ENCODE measurements at regions not wholly inside any gene's neighbourhood (a gene's known extent, or its start where the extent isn't known, plus 50 kb on each side); places are given as distances from the start of the nearest gene placed in this dataset.

DNA sequence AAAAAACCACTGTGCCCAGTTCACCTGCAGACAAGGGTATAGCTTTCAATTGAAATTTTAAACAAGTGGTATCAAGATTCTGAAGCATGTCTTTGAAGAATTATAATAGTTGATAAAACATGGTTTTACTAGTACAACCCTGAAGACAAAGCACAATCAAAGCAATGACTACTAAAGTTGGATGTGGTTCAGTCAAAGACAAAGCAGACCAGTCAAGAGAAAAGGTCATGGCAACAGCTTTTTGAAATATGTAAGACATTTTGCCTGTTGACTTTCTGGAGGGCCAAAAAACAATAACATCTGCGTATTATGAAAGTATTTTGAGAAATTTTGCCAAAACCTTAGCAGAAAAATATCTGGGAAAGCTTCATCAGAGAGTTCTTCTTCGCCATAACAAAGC lies 1393.6 kb downstream of the SI start:
- Histone ChIP-seq H3K4me3 (ENCODE audit: low read length) (no peak overlapping the region), H3K9me3 (ENCODE audit: control insufficient read depth in 2 of 3, low read length in 3 of 3) (no peaks in the 10 kb centered on the region), H3K27me3 (ENCODE audit: control insufficient read depth in 2 of 2, insufficient read depth in 2 of 2, low read length in 2 of 2) (no peaks in the 10 kb centered on the region), H3K36me3 (ENCODE audit: control insufficient read depth in 2 of 3, insufficient read depth in 3 of 3, low read length in 3 of 3) (no peaks in the 10 kb centered on the region), H3K27ac (ENCODE audit: low read depth, low read length) (no peak overlapping the region), H3K4me1 (ENCODE audit: control insufficient read depth in 2 of 2, insufficient read depth in 2 of 2, low read length in 2 of 2) (no peaks in the 10 kb centered on the region)
- no peaks in the 10 kb centered on the region for H3K4me1 Mint-ChIP-seq
- CTCF ChIA-PET = no interaction called here
- intact Hi-C loops (cut with micrococcal nuclease) = loop anchor here in 1 of 2 donors (1.0 kb wide), 1 partner anchor 24 kb away; no protein-coding TSS in a partner anchor
- ATAC-seq (no peak), DNase-seq (no peak)
- H3K27me3 Mint-ChIP-seq = no peaks in the 10 kb centered on the region
- H3K9me3 Mint-ChIP-seq = peaks cover 0 to 20% (median 4%) of the 10 kb centered on the region in 11 donors
- H3K36me3 Mint-ChIP-seq = no peaks in the 10 kb centered on the region
- POLR2A ChIA-PET = no interaction called here
- no peak overlapping the region for H3K4me3 Mint-ChIP-seq
- no peak overlapping the region for H3K27ac Mint-ChIP-seq

DNA sequence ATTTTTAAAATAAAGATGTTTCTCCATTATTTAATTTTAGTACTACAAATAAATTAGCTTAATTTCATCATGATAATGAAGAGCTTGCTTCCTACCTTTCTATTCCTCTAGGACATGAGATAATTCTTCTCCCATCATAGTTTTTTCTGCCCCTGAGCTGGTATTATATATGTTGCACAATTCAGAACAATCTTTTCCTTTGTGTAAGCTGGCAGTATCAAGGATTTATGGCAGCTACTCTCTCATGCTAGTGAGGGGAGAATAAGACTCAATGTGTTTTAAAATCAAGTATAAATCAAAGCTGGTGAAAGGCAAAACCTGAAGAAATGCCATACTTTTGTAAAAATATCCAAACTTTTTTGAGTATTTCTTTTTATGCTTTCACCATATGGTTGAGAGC lies 1405.3 kb downstream of the SI start:
- Histone ChIP-seq H3K9me3 (ENCODE audit: control insufficient read depth in 2 of 3, low read length in 3 of 3) (no peaks in the 10 kb centered on the region), H3K4me1 (ENCODE audit: control insufficient read depth in 2 of 2, insufficient read depth in 2 of 2, low read length in 2 of 2) (no peaks in the 10 kb centered on the region), H3K27ac (ENCODE audit: low read depth, low read length) (no peak overlapping the region), H3K27me3 (ENCODE audit: control insufficient read depth in 2 of 2, insufficient read depth in 2 of 2, low read length in 2 of 2) (no peaks in the 10 kb centered on the region), H3K4me3 (ENCODE audit: low read length) (no peak overlapping the region), H3K36me3 (ENCODE audit: control insufficient read depth in 2 of 3, insufficient read depth in 3 of 3, low read length in 3 of 3) (no peaks in the 10 kb centered on the region)
- Mint-ChIP-seq H3K4me1 (no peaks in the 10 kb centered on the region), H3K4me3 (no peak overlapping the region), H3K27ac (no peak overlapping the region), H3K27me3 (no peaks in the 10 kb centered on the region), H3K36me3 (no peaks in the 10 kb centered on the region), H3K9me3 (peaks cover 4 to 21% (median 7%) of the 10 kb centered on the region in 11 donors)
- ChIA-PET POLR2A (no interaction called here), CTCF (no interaction called here)
- intact Hi-C loops (cut with micrococcal nuclease) = no loop called here
- DNase-seq (no peak), ATAC-seq (no peak)

DNA sequence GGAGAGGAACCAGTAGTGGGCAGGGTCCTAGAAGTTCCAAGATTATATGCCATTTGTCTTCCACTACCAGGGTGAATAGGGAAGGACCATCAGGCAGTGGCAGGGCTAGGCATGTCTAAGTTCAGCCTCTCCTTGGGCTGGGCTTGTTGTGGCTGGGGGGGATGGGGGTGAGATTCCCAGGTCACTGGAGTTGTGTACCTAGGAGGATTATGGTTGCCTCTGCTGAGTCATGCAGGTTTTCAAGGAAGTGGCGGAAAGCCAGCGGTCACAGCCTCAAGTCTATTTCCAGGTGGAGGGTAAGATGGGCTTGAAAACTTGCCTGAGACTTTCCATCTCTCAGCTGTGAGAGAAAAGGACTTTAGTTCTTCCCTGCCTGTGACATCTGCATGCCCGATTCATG lies 1407.1 kb downstream of the SI start:
- Histone ChIP-seq H3K36me3 (ENCODE audit: control insufficient read depth in 2 of 3, insufficient read depth in 3 of 3, low read length in 3 of 3) (no peaks in the 10 kb centered on the region), H3K27me3 (ENCODE audit: control insufficient read depth in 2 of 2, insufficient read depth in 2 of 2, low read length in 2 of 2) (no peaks in the 10 kb centered on the region), H3K9me3 (ENCODE audit: control insufficient read depth in 2 of 3, low read length in 3 of 3) (no peaks in the 10 kb centered on the region), H3K4me1 (ENCODE audit: control insufficient read depth in 2 of 2, insufficient read depth in 2 of 2, low read length in 2 of 2) (no peaks in the 10 kb centered on the region), H3K27ac (ENCODE audit: low read depth, low read length) (no peak overlapping the region), H3K4me3 (ENCODE audit: low read length) (no peak overlapping the region)
- ATAC-seq = no peak
- Mint-ChIP-seq H3K27ac (no peak overlapping the region), H3K4me1 (no peaks in the 10 kb centered on the region), H3K36me3 (no peaks in the 10 kb centered on the region), H3K4me3 (no peak overlapping the region), H3K9me3 (peaks cover 3 to 16% (median 8%) of the 10 kb centered on the region in 11 donors), H3K27me3 (no peaks in the 10 kb centered on the region)
- ChIA-PET POLR2A (no interaction called here), CTCF (no interaction called here)
- intact Hi-C loops (cut with micrococcal nuclease) = no loop called here
- no peak for DNase-seq

DNA sequence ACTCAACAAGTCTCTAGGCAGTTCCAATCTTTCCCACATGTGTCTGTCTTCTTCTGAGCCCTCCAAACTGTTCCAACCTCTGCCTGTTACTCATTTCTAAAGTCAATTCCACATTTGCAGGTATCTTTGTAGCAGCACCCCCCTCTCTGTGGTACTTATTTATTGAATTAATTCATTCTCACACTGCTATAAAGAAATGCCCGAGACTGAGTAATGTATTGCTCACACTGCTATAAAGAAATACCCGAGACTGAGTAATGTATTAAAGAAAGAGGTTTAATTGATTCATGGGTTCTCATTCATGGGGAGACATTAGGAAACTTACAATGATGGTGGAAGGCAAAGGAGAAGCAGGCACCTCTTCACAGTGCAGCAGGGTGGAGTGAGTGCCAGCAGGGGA lies 1413.8 kb downstream of the SI start:
- Histone ChIP-seq H3K36me3 (ENCODE audit: control insufficient read depth in 2 of 3, insufficient read depth in 3 of 3, low read length in 3 of 3) (no peaks in the 10 kb centered on the region), H3K4me3 (ENCODE audit: low read length) (no peak overlapping the region), H3K4me1 (ENCODE audit: control insufficient read depth in 2 of 2, insufficient read depth in 2 of 2, low read length in 2 of 2) (no peaks in the 10 kb centered on the region), H3K27me3 (ENCODE audit: control insufficient read depth in 2 of 2, insufficient read depth in 2 of 2, low read length in 2 of 2) (no peaks in the 10 kb centered on the region), H3K9me3 (ENCODE audit: control insufficient read depth in 2 of 3, low read length in 3 of 3) (no peaks in the 10 kb centered on the region), H3K27ac (ENCODE audit: low read depth, low read length) (no peak overlapping the region)
- Mint-ChIP-seq H3K4me1 (no peaks in the 10 kb centered on the region), H3K27ac (no peak overlapping the region), H3K36me3 (no peaks in the 10 kb centered on the region), H3K27me3 (no peaks in the 10 kb centered on the region), H3K9me3 (peaks cover 1 to 26% (median 5%) of the 10 kb centered on the region in 11 donors), H3K4me3 (no peak overlapping the region)
- ATAC-seq = no peak
- ChIA-PET CTCF (no interaction called here), POLR2A (no interaction called here)
- DNase-seq = no peak
- intact Hi-C loops (cut with micrococcal nuclease) = no loop called here

DNA sequence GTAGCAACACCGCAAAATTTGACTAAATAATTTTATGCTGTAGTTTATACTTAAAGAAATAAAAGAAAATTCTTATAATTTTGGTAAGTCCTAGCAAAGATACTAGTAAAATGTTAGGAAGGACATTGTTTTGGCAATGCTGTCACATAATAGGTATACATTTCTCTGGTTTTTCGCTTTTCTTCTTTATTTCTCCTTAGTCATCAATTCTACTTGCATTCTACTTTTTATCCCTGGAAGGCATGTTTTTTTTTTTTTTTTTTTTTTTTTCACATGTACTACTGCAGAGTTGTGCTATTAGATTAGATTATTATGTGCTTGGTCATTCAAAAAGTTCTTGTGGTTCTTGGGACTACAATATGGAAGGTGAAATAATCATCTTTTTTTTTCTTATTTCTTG lies 1421.2 kb downstream of the SI start:
- Histone ChIP-seq H3K9me3 (ENCODE audit: control insufficient read depth in 2 of 3, low read length in 3 of 3) (no peaks in the 10 kb centered on the region), H3K27me3 (ENCODE audit: control insufficient read depth in 2 of 2, insufficient read depth in 2 of 2, low read length in 2 of 2) (no peaks in the 10 kb centered on the region), H3K27ac (ENCODE audit: low read depth, low read length) (no peak overlapping the region), H3K4me1 (ENCODE audit: control insufficient read depth in 2 of 2, insufficient read depth in 2 of 2, low read length in 2 of 2) (no peaks in the 10 kb centered on the region), H3K36me3 (ENCODE audit: control insufficient read depth in 2 of 3, insufficient read depth in 3 of 3, low read length in 3 of 3) (no peaks in the 10 kb centered on the region), H3K4me3 (ENCODE audit: low read length) (no peak overlapping the region)
- no peaks in the 10 kb centered on the region for H3K4me1 Mint-ChIP-seq
- intact Hi-C loops (cut with micrococcal nuclease) = no loop called here
- CTCF ChIA-PET = no interaction called here
- no peaks in the 10 kb centered on the region for H3K36me3 Mint-ChIP-seq
- peaks cover 0 to 15% (median 4%) of the 10 kb centered on the region in 11 donors for H3K9me3 Mint-ChIP-seq
- POLR2A ChIA-PET = no interaction called here
- H3K27ac Mint-ChIP-seq = no peak overlapping the region
- H3K27me3 Mint-ChIP-seq = no peaks in the 10 kb centered on the region
- no peak overlapping the region for H3K4me3 Mint-ChIP-seq
- DNase-seq (no peak), ATAC-seq (no peak)

DNA sequence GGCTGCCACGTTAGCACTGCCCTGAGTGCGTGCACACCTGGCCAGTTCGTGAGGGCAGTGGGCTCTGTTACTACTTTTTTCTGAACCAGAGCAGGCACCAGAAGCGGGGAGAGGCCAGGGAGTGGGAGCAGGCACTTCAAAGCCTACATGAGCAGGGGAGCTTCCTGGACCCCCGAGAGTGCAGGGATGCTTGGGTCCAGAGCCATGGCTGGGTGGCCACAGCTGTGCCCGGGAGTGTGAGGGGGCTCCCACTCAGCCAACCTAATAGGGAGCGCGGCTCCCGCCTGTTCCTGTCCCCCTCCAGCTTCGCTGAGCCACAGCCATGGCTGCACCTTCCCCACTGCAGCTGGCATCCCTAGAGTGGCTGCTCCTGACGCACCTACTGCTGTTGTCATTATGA lies 1423.3 kb downstream of the SI start:
- Histone ChIP-seq H3K27me3 (ENCODE audit: control insufficient read depth in 2 of 2, insufficient read depth in 2 of 2, low read length in 2 of 2) (no peaks in the 10 kb centered on the region), H3K9me3 (ENCODE audit: control insufficient read depth in 2 of 3, low read length in 3 of 3) (no peaks in the 10 kb centered on the region), H3K27ac (ENCODE audit: low read depth, low read length) (no peak overlapping the region), H3K36me3 (ENCODE audit: control insufficient read depth in 2 of 3, insufficient read depth in 3 of 3, low read length in 3 of 3) (no peaks in the 10 kb centered on the region), H3K4me1 (ENCODE audit: control insufficient read depth in 2 of 2, insufficient read depth in 2 of 2, low read length in 2 of 2) (no peaks in the 10 kb centered on the region), H3K4me3 (ENCODE audit: low read length) (no peak overlapping the region)
- no peaks in the 10 kb centered on the region for H3K36me3 Mint-ChIP-seq
- ChIA-PET CTCF (no interaction called here), POLR2A (no interaction called here)
- H3K27me3 Mint-ChIP-seq = no peaks in the 10 kb centered on the region
- H3K4me3 Mint-ChIP-seq = no peak overlapping the region
- no peak overlapping the region for H3K27ac Mint-ChIP-seq
- peaks cover 0 to 14% (median 4%) of the 10 kb centered on the region in 11 donors for H3K9me3 Mint-ChIP-seq
- DNase-seq (no peak), ATAC-seq (no peak)
- H3K4me1 Mint-ChIP-seq = no peaks in the 10 kb centered on the region
- intact Hi-C loops (cut with micrococcal nuclease) = no loop called here

DNA sequence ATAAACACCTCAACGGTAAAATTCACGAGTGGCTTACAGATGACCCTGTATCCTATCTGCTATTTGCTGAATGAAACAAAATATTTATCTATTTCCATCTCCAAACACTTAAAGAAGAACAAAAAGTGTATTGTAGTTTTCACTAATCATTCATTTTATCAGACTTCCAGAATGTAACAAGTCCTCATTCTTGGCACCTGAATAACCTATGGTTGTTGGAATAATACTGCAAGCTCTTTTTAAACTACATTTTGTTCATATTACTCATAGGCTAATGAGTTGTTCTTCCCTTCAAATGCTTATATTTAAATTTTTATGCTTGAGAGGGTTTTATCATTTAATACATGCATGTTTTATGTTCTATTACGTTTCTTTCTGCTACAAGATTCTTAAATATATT lies 1434.1 kb downstream of the SI start:
- no peaks in the 10 kb centered on the region for H3K27me3 Mint-ChIP-seq
- intact Hi-C loops (cut with micrococcal nuclease) = no loop called here
- no peak overlapping the region for H3K4me3 ChIP-seq (ENCODE audit: low read length)
- no peak overlapping the region for H3K4me3 Mint-ChIP-seq
- no peaks in the 10 kb centered on the region for H3K4me1 Mint-ChIP-seq
- H3K27me3 ChIP-seq (ENCODE audit: control insufficient read depth in 2 of 2, insufficient read depth in 2 of 2, low read length in 2 of 2) = no peaks in the 10 kb centered on the region
- no peaks in the 10 kb centered on the region for H3K36me3 Mint-ChIP-seq
- no peak overlapping the region for H3K27ac Mint-ChIP-seq
- no peaks in the 10 kb centered on the region for H3K36me3 ChIP-seq (ENCODE audit: control insufficient read depth in 2 of 3, insufficient read depth in 3 of 3, low read length in 3 of 3)
- H3K27ac ChIP-seq (ENCODE audit: low read depth, low read length) = no peak overlapping the region
- no peaks in the 10 kb centered on the region for H3K9me3 ChIP-seq (ENCODE audit: control insufficient read depth in 2 of 3, low read length in 3 of 3)
- ChIA-PET POLR2A (no interaction called here), CTCF (no interaction called here)
- no peaks in the 10 kb centered on the region for H3K4me1 ChIP-seq (ENCODE audit: control insufficient read depth in 2 of 2, insufficient read depth in 2 of 2, low read length in 2 of 2)
- DNase-seq (no peak), ATAC-seq (no peak)
- peaks cover 4 to 15% (median 10%) of the 10 kb centered on the region in 11 donors for H3K9me3 Mint-ChIP-seq

All from naive thymus-derived CD4-positive, alpha-beta T cell (primary cell).